Chondrocyte (in vitro differentiated cells): ENCODE measurements at regions not wholly inside any gene's neighbourhood (a gene's known extent, or its start where the extent isn't known, plus 50 kb on each side); places are given as distances from the start of the nearest gene placed in this dataset.

ENCODE experiments used
- DNase-seq: peaks from one replicate; pipeline ENCODE4 v3.0.0; 2021; ENCODE audit warnings: mixed read lengths, low spot score
- H3K27ac Mint-ChIP-seq: one replicate; pipeline ENCODE4 v1.8.0; 2021; ENCODE audit warnings: mild to moderate bottlenecking, moderate library complexity, mixed read lengths; ENCODE audit not compliant: unreplicated experiment
- H3K27me3 Mint-ChIP-seq: 2 replicates; pipeline ENCODE4 v1.8.0; 2021; ENCODE audit warnings: low read depth, mixed read lengths
- H3K36me3 Mint-ChIP-seq: 2 replicates; pipeline ENCODE4 v1.8.0; 2021; ENCODE audit warnings: low read depth, mixed read lengths
- H3K4me1 Mint-ChIP-seq: 2 replicates; pipeline ENCODE4 v1.8.0; 2021; ENCODE audit warnings: low read depth, mild to moderate bottlenecking, mixed read lengths
- H3K4me3 Mint-ChIP-seq: one replicate; pipeline ENCODE4 v1.8.0; 2021; ENCODE audit warnings: mild to moderate bottlenecking, moderate library complexity, mixed read lengths; ENCODE audit not compliant: unreplicated experiment
- H3K9me3 Mint-ChIP-seq: 2 replicates; pipeline ENCODE4 v1.8.0; 2021; ENCODE audit warnings: low read depth, mixed read lengths
- CTCF ChIP-seq: fragments of 200-600 bp; sonication (generic); IDR thresholded peaks from 2 replicates; pipeline ENCODE4 v1.5.0; 2021; ENCODE audit warnings: antibody characterized with exemption, mild to moderate bottlenecking, moderate library complexity

DNA sequence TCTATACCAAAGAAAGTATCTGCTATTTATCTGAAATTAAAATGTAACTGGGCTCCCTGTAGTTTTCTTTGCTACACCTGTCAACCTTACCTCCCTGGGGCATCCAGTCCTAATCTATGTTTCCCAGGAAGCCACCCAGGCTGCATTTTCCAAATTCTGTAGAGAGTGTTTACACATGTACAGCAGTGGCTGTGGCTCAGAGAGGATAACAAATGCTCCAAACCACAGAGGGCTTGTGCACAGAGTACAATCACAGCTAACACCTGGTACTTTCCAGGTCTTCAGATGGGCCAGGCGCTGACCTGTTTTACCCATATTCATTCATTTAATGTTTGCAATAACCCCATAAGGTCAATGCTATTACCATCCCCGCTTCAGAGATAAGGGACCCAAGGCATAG, 146.5 kb upstream of the TNR start:
- H3K27ac Mint-ChIP-seq: no peak overlapping the region
- H3K4me1 Mint-ChIP-seq: peaks cover 20% of the 10 kb centered on the region
- DNase-seq: no peak
- no peak overlapping the region for H3K4me3 Mint-ChIP-seq
- H3K36me3 Mint-ChIP-seq: no peaks in the 10 kb centered on the region
- TF ChIP-seq CTCF: no peak
- H3K9me3 Mint-ChIP-seq: no peaks in the 10 kb centered on the region
- no peaks in the 10 kb centered on the region for H3K27me3 Mint-ChIP-seq

- H3K27ac Mint-ChIP-seq: no peak overlapping the region
- H3K9me3 Mint-ChIP-seq: no peaks in the 10 kb centered on the region
- no peak for DNase-seq
- no peak overlapping the region for H3K4me3 Mint-ChIP-seq
- TF ChIP-seq CTCF: no peak
- no peaks in the 10 kb centered on the region for H3K36me3 Mint-ChIP-seq
- peaks cover 24% of the 10 kb centered on the region for H3K4me1 Mint-ChIP-seq
- no peaks in the 10 kb centered on the region for H3K27me3 Mint-ChIP-seq
These were observed 145.6 kb upstream of the TNR start for GRCh38 chr1:175888996-175889395.

DNA sequence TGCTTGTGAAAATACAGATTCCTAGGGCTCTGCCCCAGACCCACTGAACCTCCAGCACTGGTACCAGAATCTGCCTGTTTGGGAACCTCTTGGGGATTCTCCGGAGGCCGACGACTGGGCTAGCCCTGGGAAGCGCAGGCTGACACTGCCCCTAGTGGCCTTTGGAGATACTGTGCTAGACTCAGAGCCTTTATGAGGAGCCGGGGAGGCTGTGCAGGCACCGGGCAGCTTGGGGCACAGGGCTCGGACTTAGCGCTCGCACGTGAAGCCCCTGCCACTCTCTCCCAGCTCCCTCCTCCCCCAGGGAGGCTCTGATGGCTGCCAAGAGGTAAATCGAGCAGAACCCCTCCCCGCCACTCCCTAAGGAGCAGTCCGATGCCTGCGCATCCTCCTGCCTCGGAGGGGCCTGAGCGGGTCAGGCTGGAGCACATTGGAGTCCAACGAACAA, 144.6 kb upstream of the TNR start:
- Mint-ChIP-seq H3K4me1 (peaks cover 24% of the 10 kb centered on the region), H3K4me3 (no peak overlapping the region), H3K27ac (no peak overlapping the region), H3K27me3 (no peaks in the 10 kb centered on the region), H3K9me3 (no peaks in the 10 kb centered on the region), H3K36me3 (no peaks in the 10 kb centered on the region)
- DNase-seq: no peak
- TF ChIP-seq CTCF: peak; percentile 87

GRCh38 chr1:175887521-175887920, 144.1 kb upstream of the TNR start:
- H3K9me3 Mint-ChIP-seq: no peaks in the 10 kb centered on the region

DNA sequence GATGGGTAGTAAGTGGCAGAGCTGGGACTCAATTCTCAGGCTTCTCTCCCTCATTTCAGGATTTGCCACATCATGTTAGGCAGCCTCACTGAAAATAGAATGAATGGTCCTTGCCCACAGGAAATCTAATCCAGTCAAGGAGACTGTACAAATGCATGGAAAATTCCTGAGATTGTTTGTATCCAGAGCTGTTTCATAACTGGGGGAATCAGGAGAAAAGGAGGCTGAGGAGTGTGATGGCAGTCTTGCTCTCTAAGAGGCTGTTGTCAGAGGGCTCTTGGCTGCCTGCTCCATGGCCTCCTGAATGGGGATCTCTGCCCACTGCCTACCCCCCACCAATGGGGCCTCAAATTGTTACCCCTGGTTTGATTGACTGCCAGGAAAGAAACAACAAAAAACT, 141.9 kb upstream of the TNR start:
- Mint-ChIP-seq H3K4me3 (no peak overlapping the region), H3K36me3 (no peaks in the 10 kb centered on the region), H3K27ac (peak overlapping the region; percentile 89), H3K9me3 (no peaks in the 10 kb centered on the region), H3K4me1 (peaks cover 24% of the 10 kb centered on the region), H3K27me3 (no peaks in the 10 kb centered on the region)
- no peak for TF ChIP-seq CTCF
- no peak for DNase-seq

More at GRCh38 chr1:175887521-175887920, 144.1 kb upstream of the TNR start:
- no peak for TF ChIP-seq CTCF
- H3K27ac Mint-ChIP-seq: no peak overlapping the region
- DNase-seq: no peak
- no peak overlapping the region for H3K4me3 Mint-ChIP-seq
- H3K27me3 Mint-ChIP-seq: no peaks in the 10 kb centered on the region
- H3K36me3 Mint-ChIP-seq: no peaks in the 10 kb centered on the region
- peaks cover 24% of the 10 kb centered on the region for H3K4me1 Mint-ChIP-seq
